ENCODE measurements at regions not wholly inside any gene's neighbourhood (a gene's known extent, or its start where the extent isn't known, plus 50 kb on each side); places are given as distances from the start of the nearest gene placed in this dataset.

GRCh38 chr22:44368611-44369292 is 56.0 kb upstream of the SHISAL1 start:
- Histone ChIP-seq H3K4me3 (no peak overlapping the region), H3K36me3 (no peaks in the 10 kb centered on the region), H3K9me3 (no peaks in the 10 kb centered on the region), H3K9ac (ENCODE audit: low read depth in 2 of 2, low read length in 2 of 2) (no peak overlapping the region), H3K4me1 (no peaks in the 10 kb centered on the region), H3K27ac (no peak overlapping the region), H3K27me3 (no peaks in the 10 kb centered on the region)
- no peak for DNase-seq
- intact Hi-C loops (cut with DNase I) = no loop called here
- no peak for TF ChIP-seq CTCF (IDR thresholded peaks at IDR 0.05)

GRCh38 chr22:44366372-44367300 is 53.9 kb upstream of the SHISAL1 start:
- Histone ChIP-seq H3K9me3 (no peaks in the 10 kb centered on the region), H3K9ac (ENCODE audit: low read depth in 2 of 2, low read length in 2 of 2) (no peak overlapping the region), H3K27ac (no peak overlapping the region), H3K4me3 (no peak overlapping the region), H3K36me3 (no peaks in the 10 kb centered on the region), H3K27me3 (no peaks in the 10 kb centered on the region), H3K4me1 (no peaks in the 10 kb centered on the region)
- no peak for DNase-seq
- no peak for TF ChIP-seq CTCF (IDR thresholded peaks at IDR 0.05)
- intact Hi-C loops (cut with DNase I) = no loop called here

- no peak overlapping the region for H3K4me3 ChIP-seq
- H3K36me3 ChIP-seq = no peaks in the 10 kb centered on the region
- no peak overlapping the region for H3K27ac ChIP-seq
- intact Hi-C loops (cut with DNase I) = no loop called here
- no peaks in the 10 kb centered on the region for H3K27me3 ChIP-seq
- no peak overlapping the region for H3K9ac ChIP-seq (ENCODE audit: low read depth in 2 of 2, low read length in 2 of 2)
- no peaks in the 10 kb centered on the region for H3K9me3 ChIP-seq
- no peaks in the 10 kb centered on the region for H3K4me1 ChIP-seq
- DNase-seq = no peak
- TF ChIP-seq CTCF (IDR thresholded peaks at IDR 0.05) = no peak
Observed at GRCh38 chr22:44365832-44366231, 53.1 kb upstream of the SHISAL1 start.

- TF ChIP-seq CTCF (IDR thresholded peaks at IDR 0.05) = no peak
- intact Hi-C loops (cut with DNase I) = no loop called here
- no peak overlapping the region for H3K9ac ChIP-seq (ENCODE audit: low read depth in 2 of 2, low read length in 2 of 2)
- H3K9me3 ChIP-seq = no peaks in the 10 kb centered on the region
- H3K27ac ChIP-seq = no peak overlapping the region
- no peak for DNase-seq
- no peaks in the 10 kb centered on the region for H3K4me1 ChIP-seq
- H3K36me3 ChIP-seq = no peaks in the 10 kb centered on the region
- no peaks in the 10 kb centered on the region for H3K27me3 ChIP-seq
- H3K4me3 ChIP-seq = no peak overlapping the region
Observed at GRCh38 chr22:44365191-44365590, 52.4 kb upstream of the SHISAL1 start.

- no peak overlapping the region for H3K9ac ChIP-seq (ENCODE audit: low read depth in 2 of 2, low read length in 2 of 2)
- H3K4me1 ChIP-seq = no peaks in the 10 kb centered on the region
- H3K4me3 ChIP-seq = no peak overlapping the region
- no peak for DNase-seq
- no peaks in the 10 kb centered on the region for H3K9me3 ChIP-seq
- no peak for TF ChIP-seq CTCF (IDR thresholded peaks at IDR 0.05)
- no peaks in the 10 kb centered on the region for H3K27me3 ChIP-seq
- no peak overlapping the region for H3K27ac ChIP-seq
- H3K36me3 ChIP-seq = no peaks in the 10 kb centered on the region
- intact Hi-C loops (cut with DNase I) = no loop called here
Observed at GRCh38 chr22:44364751-44365130, 52.0 kb upstream of the SHISAL1 start.

Data from colonic mucosa (tissue), 4 donors.